DMS114 treated with DMSO at 0.1 percent for 48 hours (cell line): ENCODE measurements at regions not wholly inside any gene's neighbourhood (a gene's known extent, or its start where the extent isn't known, plus 50 kb on each side); places are given as distances from the start of the nearest gene placed in this dataset.

Experiments
- DNase-seq: peaks from one replicate; lab custom pipeline; 2025; ENCODE audit not compliant: unreplicated experiment; lab: John Stamatoyannopoulos, UW

GRCh38 chr7:88515301-88515700 is 208.6 kb upstream of the STEAP4 start:
- no peak for DNase-seq

- DNase-seq, result no peak
Observed at GRCh38 chr7:88509341-88509740, 202.6 kb upstream of the STEAP4 start.

DNA sequence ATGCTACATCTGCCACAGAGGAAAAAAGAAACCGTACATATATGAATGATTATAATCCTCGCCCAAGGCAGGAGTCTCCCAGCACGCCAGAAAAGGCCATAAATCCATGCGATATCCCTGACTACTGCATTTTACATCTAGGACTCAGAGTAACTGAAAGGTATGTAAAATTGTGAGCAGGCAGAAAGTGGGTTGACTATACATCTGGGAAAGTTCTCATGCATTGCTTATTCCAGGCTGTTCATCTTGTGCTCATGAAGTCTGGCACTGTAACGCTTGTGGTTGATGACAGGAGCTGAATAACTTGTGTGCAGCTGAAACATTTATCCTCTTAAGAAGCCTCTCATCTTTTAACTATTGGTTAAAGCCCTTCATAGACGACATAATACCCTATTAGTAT is 193.4 kb upstream of the STEAP4 start:
- no peak for DNase-seq

GRCh38 chr7:88495881-88496725 is 189.4 kb upstream of the STEAP4 start:
- no peak for DNase-seq

DNA sequence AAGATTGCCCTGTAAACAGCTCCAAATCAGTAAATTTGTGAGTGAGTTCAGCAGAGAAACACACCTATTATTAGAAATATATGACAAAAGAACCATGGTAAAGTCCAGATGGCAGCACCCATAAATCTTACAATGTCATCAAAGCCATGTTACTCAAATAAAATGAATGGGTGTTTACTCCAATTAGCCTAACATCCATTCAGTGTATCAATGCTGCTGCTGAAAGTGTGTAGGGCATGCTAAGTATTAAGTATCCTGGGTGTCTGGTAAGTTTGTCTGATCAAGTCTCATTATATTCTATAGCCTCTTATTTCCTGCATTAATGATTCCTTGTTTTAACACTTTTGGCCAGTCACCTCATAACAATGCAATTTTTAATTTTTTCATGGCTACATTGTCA is 185.5 kb upstream of the STEAP4 start:
- DNase-seq, result no peak

DNA sequence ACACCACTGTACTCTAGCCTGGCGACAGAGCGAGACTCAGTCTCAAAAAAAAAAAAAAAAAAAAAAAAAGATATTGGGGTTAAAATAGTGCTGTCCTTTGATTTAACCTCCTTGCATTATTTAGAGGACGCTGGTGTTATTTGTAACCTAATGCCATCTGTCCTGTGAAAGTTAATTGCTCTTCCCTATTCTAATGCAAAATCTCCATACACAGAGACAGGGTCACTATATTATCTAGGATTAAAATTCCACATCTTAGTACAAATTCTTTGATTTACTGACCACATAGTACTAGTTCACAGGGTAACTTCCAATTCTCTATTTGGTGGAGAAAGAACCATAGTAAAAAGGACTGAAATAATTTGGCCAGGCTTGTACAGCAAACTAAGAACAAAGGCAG is 184.2 kb upstream of the STEAP4 start:
- DNase-seq, result no peak

DNA sequence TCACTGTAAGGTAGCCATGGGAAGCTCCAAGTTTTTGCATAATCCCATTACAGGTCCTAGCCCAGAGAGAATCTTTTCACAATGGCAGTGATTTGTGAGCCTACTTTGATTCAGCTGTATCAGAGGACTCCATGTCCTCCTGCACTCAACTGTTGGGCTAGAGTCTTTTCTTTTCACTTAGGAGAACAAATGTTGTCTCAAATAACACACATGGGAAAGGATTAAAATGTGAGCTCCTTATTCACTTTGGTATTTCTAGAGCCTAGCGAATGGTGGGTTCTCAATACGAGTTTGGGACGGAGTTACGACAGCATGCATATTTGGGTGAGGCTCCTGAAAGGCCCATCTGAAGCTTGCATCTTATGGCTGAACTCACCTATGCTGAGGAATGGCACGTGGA is 183.5 kb upstream of the STEAP4 start:
- no peak for DNase-seq

DNA sequence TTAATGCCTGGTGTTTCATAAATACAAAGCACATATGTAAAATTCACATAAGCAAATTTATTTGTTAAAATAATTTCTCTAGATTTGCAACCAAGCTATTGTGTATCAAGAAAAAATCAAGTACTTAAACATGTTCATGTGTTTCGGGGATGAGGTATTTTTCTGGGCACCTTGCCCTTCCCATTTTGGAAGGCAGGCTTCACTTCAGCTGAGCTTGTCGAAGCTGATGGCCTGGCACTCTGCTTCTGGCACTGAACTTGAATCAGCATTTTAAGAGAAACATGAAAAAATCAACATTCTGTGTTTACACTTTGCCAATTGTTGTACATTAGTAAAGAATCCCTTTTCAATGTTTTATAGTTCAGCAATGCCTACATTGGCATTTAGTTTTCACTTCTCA is 179.1 kb upstream of the STEAP4 start:
- no peak for DNase-seq

DNA sequence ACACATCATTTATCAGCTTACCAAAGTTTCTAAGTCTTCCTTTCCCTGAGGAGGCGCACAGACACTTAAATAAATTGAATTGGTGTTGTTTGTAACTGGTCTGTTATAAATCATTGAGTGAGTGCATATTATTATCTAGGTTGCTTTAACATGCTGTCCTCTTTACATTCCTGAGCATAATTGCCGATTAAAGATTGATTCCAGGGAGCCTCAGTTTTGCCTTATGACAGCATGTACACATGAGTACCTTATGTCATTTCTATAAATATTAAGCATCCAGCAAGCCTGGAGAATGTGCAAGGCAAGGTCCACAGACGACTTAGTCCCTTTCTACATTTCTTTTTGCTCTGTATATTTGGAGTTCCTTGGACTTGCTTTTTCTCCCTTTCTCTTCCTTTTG is 177.9 kb upstream of the STEAP4 start:
- no peak for DNase-seq

DNA sequence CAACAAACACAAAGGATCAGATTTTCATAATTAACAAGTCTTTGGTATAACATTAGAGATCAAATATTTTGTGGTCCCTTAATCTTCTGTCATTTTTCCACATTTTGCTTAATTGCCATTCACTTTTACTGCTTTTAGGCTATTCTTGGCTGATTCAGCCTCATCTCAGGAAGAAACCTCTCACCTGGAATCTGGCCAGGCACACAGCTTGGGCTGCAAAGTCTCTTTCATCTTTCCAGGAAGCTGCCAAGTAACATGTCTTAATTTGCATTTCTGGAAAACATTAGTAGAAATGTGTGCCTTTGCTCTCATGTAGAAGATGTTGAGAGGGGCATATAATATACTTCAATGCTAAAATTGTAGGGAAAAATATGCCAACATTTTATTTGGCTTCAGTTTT is 174.2 kb upstream of the STEAP4 start:
- DNase-seq, result no peak

DNA sequence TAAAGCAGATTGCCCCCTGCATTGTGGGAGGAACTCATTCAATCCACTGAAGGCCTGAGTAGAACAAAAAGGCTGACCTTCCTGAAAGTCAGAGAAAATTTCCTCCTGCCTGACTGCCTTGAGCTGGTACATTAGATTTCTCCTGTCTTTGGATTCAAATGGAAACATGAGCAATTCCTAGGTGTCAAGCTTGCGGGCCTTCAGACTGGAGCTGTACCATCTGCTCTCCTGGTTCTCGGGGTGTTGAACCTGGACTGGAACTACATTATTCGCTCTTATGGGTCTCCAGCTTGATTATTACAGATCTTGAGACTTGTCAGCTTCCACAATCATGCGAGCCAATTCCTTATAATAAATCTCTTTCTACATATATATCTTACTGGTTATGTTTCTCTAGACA is 173.6 kb upstream of the STEAP4 start:
- DNase-seq, result no peak

- DNase-seq, result no peak
Observed at GRCh38 chr7:88477976-88478375, 171.3 kb upstream of the STEAP4 start.

GRCh38 chr7:88465600-88465999 is 158.9 kb upstream of the STEAP4 start:
- no peak for DNase-seq

- DNase-seq, result no peak
Observed at GRCh38 chr7:88462799-88463198, 156.1 kb upstream of the STEAP4 start.

- no peak for DNase-seq
Observed at GRCh38 chr7:88460650-88461049, 154.0 kb upstream of the STEAP4 start.

DNA sequence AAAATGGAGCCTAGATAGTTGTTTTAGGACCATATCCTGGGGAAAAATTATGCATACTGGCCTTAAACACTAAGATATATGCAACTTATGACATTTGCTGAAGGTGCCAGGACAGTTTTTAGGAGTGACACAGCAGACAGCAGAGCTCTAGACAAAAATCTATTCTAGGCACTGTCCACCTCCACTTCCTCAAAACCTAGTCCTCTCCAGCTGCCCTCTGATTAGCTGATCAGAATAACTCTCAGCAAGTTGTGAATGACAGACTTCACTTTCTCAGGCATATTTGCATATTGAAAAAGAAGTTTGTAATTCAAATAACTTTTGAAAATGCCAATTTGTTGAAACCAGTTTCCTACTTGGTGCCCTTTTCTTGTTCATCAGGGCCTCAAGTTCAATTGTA is 152.3 kb upstream of the STEAP4 start:
- DNase-seq, result no peak

GRCh38 chr7:88458279-88458678 is 151.6 kb upstream of the STEAP4 start:
- no peak for DNase-seq

- no peak for DNase-seq
Observed at GRCh38 chr7:88457320-88457719, 150.6 kb upstream of the STEAP4 start.

- DNase-seq, result no peak
Observed at GRCh38 chr7:88456490-88456889, 149.8 kb upstream of the STEAP4 start.

DNA sequence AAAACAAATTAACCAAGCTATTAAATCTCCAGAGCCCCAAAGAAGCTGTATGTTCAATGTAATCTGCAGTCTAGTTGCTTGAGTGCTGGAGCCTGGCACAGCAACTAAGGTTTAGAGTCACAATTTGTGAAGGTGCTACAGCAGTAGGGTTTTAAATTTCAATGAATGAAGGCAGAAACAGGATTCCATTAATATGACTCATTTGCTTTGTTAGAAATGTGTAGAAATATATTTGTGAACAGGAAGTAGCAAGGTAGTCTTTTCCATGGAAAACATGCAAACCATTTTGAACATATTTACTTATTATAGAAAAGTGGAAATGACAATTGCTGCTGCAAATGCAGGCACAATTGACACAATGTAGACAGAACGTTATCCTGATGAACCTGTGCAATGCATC is 149.0 kb upstream of the STEAP4 start:
- no peak for DNase-seq

GRCh38 chr7:88452646-88453045 is 146.0 kb upstream of the STEAP4 start:
- no peak for DNase-seq

DNA sequence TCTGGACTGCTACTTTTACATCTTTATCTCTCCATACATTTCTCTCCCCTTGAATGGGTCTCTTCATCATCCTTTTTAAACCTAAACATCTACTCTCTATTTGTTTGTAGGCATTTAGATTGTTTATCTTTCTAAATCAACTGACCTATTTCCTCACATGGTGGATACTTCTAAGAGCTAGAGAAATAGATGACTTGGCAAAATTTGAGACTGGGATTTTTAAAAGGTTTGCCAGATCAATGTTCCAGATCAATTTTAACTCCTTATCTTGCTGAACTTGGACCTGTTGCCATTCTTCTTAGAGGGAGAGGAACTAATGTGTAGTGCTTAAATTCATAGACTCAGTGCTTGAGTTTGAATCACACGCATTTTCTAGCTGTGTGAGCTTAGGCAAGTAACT is 144.2 kb upstream of the STEAP4 start:
- no peak for DNase-seq

- DNase-seq, result no peak
Observed at GRCh38 chr7:88449410-88449809, 142.7 kb upstream of the STEAP4 start.
